ENCODE measurements at regions not wholly inside any gene's neighbourhood (a gene's known extent, or its start where the extent isn't known, plus 50 kb on each side); places are given as distances from the start of the nearest gene placed in this dataset.
A peak's percentile ranks its signal among the peaks of the same experiment; 100 is the strongest.
"Not testable (repeated sequence)": the region's sequence is repeated elsewhere in the genome, so short reads cannot be mapped to it uniquely, and the experiment has no call there.

DNA sequence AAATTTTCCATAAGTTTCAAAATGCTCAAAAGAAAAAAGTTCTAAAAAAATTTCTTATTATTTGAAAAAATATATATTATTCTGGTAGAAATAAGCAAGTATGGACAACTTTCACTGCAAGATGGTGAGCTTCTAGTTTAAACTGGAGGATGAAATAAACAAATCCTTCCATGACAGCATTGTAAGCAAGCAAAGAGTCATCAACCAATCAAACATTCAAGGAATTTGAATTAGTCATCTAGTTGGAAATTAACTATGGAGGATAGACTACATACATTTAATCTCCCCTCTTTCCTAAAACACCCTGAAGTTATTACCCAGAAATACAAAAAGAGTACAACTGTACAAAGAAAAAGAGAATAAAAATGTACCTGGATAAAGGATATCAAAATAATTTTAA, 51.0 kb upstream of the IRX5 start:
- H3K36me3 Mint-ChIP-seq (ENCODE audit: low read depth) = no peaks in the 10 kb centered on the region
- peaks cover 3% of the 10 kb centered on the region for H3K9me3 Mint-ChIP-seq (ENCODE audit: low read depth)
- no peak overlapping the region for H3K4me3 Mint-ChIP-seq
- no peak for ATAC-seq
- H3K27ac Mint-ChIP-seq = no peak overlapping the region
- H3K4me1 Mint-ChIP-seq = no peaks in the 10 kb centered on the region
- CTCF ChIA-PET = interaction anchor here (0.6 kb wide), 1 partner anchor 1681 kb away, joined by 3 read pairs; no protein-coding TSS in a partner anchor
- POLR2A ChIA-PET = no interaction called here
- intact Hi-C loops (cut with DNase I, micrococcal nuclease) = no loop called here
- H3K27me3 Mint-ChIP-seq = peaks cover 18% of the 10 kb centered on the region
- DNase-seq = no peak

DNA sequence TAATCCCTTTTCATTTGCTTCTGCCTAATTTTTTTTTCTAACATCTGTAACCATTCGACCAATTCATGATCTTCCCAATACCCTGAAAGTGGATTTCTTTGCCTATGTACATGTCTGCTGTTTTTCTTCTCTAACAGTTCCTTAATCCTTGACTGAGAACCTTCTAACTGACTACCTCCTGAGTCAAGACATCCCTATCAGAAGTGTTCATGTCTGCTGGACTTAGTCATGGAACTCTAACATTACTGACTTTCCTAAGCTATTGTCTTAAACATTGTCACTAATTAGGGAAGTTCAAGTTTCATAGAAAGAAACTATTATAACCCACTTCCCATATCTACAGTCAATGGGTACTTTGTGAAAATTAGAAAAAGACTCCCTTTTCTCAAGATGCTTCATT, 52.4 kb upstream of the IRX5 start:
- POLR2A ChIA-PET = no interaction called here

DNA sequence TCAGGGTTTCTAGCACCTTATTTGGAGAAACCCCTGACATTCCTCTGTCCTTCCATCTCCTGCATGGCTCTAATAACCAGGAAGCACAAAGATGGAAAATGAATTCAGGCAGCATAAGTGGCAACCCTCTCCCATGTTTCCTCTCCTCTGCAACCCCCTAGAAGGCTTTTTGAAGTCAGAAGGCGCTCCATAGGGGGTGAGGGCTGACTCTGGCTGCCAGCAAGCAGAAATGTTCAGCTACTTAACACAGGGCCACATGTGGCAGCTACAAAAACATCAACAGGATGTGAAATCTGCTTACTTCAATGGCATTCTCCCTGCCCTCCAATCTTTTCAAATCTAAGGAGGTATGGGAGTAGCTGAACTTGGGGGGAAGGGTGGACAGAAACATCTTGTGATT, 55.2 kb upstream of the IRX5 start:
- H3K27ac Mint-ChIP-seq = no peak overlapping the region
- ATAC-seq = no peak

More for the DNA sequence above, 52.4 kb upstream of the IRX5 start:
- DNase-seq (no peak), ATAC-seq (no peak)
- no peak overlapping the region for H3K27ac Mint-ChIP-seq
- H3K4me3 Mint-ChIP-seq = no peak overlapping the region
- H3K9me3 Mint-ChIP-seq (ENCODE audit: low read depth) = no peaks in the 10 kb centered on the region
- no peaks in the 10 kb centered on the region for H3K36me3 Mint-ChIP-seq (ENCODE audit: low read depth)
- peaks cover 16% of the 10 kb centered on the region for H3K27me3 Mint-ChIP-seq
- intact Hi-C loops (cut with DNase I, micrococcal nuclease) = no loop called here
- CTCF ChIA-PET = interaction anchor here (0.6 kb wide), 1 partner anchor 79 kb away, joined by 3 read pairs; no protein-coding TSS in a partner anchor
- no peaks in the 10 kb centered on the region for H3K4me1 Mint-ChIP-seq

DNA sequence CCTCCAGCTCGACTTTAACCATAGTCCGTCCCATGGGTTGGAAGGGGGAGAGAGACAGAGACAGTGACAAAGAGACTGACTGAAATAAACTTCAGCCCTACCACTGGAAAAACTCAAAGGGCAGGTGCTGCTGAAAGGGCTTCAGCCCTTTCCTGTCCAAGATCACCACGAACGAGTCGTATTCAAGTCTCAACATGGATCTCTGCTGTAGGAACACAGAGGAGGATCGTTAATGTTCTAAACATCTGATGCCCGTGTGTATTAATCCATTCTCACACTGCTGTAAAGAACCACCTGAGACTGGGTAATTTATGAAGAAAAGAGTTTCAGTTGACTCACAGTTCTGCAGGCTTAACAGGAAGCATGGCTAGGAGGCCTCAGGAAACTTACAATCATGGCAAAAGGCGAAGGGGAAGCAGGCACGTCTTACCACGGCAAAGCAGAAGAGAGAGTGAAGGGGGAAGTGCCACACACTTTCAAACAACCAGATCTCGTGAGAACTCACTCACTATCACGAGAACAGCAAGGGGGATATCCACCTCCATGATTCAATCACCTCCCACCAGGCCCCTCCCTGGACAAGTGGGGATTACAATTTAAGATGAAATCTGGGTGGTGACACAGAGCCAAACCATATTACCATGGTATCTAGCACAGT, 56.8 kb upstream of the IRX5 start:
- POLR2A ChIA-PET; H3K27ac Mint-ChIP-seq; H3K36me3 Mint-ChIP-seq (ENCODE audit: low read depth); intact Hi-C loops (cut with DNase I, micrococcal nuclease); H3K9me3 Mint-ChIP-seq (ENCODE audit: low read depth); H3K4me3 Mint-ChIP-seq; DNase-seq; CTCF ChIA-PET; ATAC-seq; H3K4me1 Mint-ChIP-seq: not testable (repeated sequence)
- H3K27me3 Mint-ChIP-seq = peaks cover 11% of the 10 kb centered on the region

More for the DNA sequence above, 55.2 kb upstream of the IRX5 start:
- CTCF ChIA-PET = no interaction called here
- Mint-ChIP-seq H3K9me3 (ENCODE audit: low read depth) (peaks cover 2% of the 10 kb centered on the region), H3K4me3 (no peak overlapping the region), H3K4me1 (no peaks in the 10 kb centered on the region), H3K36me3 (ENCODE audit: low read depth) (no peaks in the 10 kb centered on the region), H3K27me3 (peaks cover 13% of the 10 kb centered on the region)
- intact Hi-C loops (cut with DNase I, micrococcal nuclease) = no loop called here
- POLR2A ChIA-PET = no interaction called here
- DNase-seq = no peak

DNA sequence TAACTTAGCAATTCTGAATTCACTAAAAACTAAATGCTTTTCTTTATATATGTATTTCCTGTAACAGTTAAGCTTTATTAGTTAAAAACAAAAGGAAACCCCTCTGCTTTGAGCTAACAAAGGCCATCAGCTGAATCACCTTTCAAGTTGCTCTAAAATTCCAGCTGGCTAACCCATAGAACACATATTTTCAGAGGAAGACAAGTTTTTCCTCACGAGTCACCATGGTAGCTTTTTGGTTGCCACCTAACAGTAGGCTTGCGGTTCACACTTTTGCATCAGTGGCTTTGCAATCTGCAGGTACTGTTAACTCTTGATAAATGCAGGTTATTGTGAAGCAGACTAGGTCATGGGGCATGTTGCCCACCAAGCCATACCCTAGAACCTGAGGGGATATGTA, 57.6 kb upstream of the IRX5 start:
- no peak for ATAC-seq
- H3K27me3 Mint-ChIP-seq = peaks cover 9% of the 10 kb centered on the region

DNA sequence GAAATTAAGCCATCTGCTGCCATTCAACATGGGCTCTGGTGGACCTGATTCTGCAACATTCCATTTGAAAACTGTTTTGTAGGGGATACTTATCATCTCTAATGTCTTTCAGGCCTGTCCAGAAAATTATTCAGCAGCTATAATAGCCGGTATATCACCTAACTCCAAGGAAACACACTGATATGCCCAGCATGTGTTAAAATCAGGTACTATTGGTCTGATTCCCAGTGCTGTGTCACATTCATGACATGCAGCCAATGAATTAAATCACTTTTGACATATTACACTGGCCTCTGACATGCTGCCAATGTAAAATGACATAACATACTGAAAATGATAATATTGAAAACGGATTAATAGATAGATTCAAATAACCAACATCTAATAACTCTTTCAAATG, 60.5 kb upstream of the IRX5 start:
- ATAC-seq = no peak
- POLR2A ChIA-PET = no interaction called here
- no peak overlapping the region for H3K4me3 Mint-ChIP-seq
- H3K9me3 Mint-ChIP-seq (ENCODE audit: low read depth) = peaks cover 7% of the 10 kb centered on the region
- no peaks in the 10 kb centered on the region for H3K36me3 Mint-ChIP-seq (ENCODE audit: low read depth)
- H3K27ac Mint-ChIP-seq = no peak overlapping the region
- peaks cover 3% of the 10 kb centered on the region for H3K27me3 Mint-ChIP-seq
- intact Hi-C loops (cut with DNase I, micrococcal nuclease) = no loop called here
- CTCF ChIA-PET = no interaction called here
- no peaks in the 10 kb centered on the region for H3K4me1 Mint-ChIP-seq
- no peak for DNase-seq

More for the DNA sequence above, 57.6 kb upstream of the IRX5 start:
- Mint-ChIP-seq H3K4me1 (no peaks in the 10 kb centered on the region), H3K36me3 (ENCODE audit: low read depth) (no peaks in the 10 kb centered on the region), H3K27ac (no peak overlapping the region), H3K9me3 (ENCODE audit: low read depth) (peaks cover 2% of the 10 kb centered on the region), H3K4me3 (no peak overlapping the region)
- ChIA-PET POLR2A (no interaction called here), CTCF (interaction anchor here (0.7 kb wide), 1 partner anchor 1016 kb away, joined by 3 read pairs; no protein-coding TSS in a partner anchor)
- DNase-seq = no peak
- intact Hi-C loops (cut with DNase I, micrococcal nuclease) = no loop called here

DNA sequence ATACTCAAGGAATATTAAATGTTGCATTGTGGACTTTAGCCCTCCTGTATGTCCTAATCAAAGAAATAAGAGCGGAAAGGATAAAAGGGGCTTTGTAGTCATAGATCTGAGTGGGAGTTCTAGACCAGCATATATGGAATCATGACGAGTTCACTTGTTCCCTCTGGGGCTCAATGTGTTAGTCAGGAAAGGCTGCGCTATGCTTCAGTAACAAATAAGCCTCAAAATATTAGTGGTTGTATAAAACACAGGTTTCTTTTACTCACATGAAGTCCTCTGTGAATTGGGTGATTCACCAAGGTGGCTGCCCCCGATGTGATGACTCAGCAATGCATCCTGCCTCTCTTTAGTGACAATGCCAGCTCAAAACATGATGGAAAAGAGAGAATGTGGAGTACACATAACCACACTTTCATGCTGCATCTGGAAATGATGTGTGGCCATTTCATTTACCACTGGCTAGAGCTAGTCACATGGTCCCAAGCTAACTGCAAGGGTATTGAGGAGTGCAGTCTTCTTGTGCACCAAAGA, 63.3 kb upstream of the IRX5 start:
- CTCF ChIA-PET = no interaction called here
- POLR2A ChIA-PET = no interaction called here
- peak; percentile 40 for DNase-seq

DNA sequence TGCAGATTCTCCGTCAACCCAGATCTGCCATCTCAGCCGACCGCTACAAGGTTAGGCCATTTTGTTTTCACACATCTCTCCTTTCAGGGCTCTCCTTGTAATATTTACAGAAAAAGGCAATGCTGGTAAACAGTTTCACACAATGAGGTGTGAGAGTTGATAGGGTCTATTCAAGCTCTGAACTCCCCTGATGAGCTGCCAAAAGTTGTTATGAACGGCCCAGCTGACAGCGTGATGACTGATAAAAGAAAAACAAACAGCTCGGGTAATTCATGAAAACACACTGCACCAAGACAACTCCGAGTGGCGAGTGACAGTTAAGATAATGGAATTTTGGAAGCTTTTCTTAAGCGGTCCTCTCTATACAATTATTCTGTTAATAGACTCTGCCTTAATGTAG, 68.1 kb upstream of the IRX5 start:
- Mint-ChIP-seq H3K36me3 (ENCODE audit: low read depth) (no peaks in the 10 kb centered on the region), H3K27me3 (peaks cover 8% of the 10 kb centered on the region), H3K4me1 (no peaks in the 10 kb centered on the region), H3K27ac (no peak overlapping the region), H3K9me3 (ENCODE audit: low read depth) (peaks cover 5% of the 10 kb centered on the region), H3K4me3 (no peak overlapping the region)
- intact Hi-C loops (cut with DNase I, micrococcal nuclease) = no loop called here
- DNase-seq (no peak), ATAC-seq (no peak)
- ChIA-PET CTCF (no interaction called here), POLR2A (no interaction called here)

More for the DNA sequence above, 63.3 kb upstream of the IRX5 start:
- peak; percentile 57 for ATAC-seq
- Mint-ChIP-seq H3K9me3 (ENCODE audit: low read depth) (peaks cover 7% of the 10 kb centered on the region), H3K27ac (no peak overlapping the region), H3K36me3 (ENCODE audit: low read depth) (no peaks in the 10 kb centered on the region), H3K4me3 (no peak overlapping the region), H3K27me3 (peaks cover 3% of the 10 kb centered on the region), H3K4me1 (no peaks in the 10 kb centered on the region)
- intact Hi-C loops (cut with DNase I, micrococcal nuclease) = no loop called here

DNA sequence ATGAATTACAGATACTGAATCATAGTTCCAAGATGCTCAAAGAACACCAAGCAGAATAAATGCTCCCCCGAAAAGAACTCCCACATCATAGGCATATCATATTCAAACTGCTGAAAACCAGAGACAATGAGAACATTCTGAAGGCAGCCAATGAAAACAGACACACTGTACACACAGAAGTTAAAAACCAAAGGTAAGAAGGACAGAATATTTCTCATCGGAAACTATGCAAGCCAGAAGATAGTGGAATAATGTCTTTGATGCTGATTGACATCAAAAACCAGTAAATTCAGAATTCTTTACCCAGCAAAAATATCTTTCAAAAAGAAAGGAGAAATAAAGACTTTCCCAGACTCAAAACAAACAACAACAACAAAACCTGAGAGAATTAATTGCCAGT, 73.8 kb upstream of the IRX5 start:
- CTCF ChIA-PET = no interaction called here
- Mint-ChIP-seq H3K36me3 (ENCODE audit: low read depth) (no peaks in the 10 kb centered on the region), H3K4me3 (no peak overlapping the region), H3K27ac (no peak overlapping the region), H3K4me1 (no peaks in the 10 kb centered on the region), H3K27me3 (peaks cover 4% of the 10 kb centered on the region), H3K9me3 (ENCODE audit: low read depth) (peaks cover 9% of the 10 kb centered on the region)
- no peak for DNase-seq
- POLR2A ChIA-PET = no interaction called here
- intact Hi-C loops (cut with DNase I, micrococcal nuclease) = no loop called here
- no peak for ATAC-seq

DNA sequence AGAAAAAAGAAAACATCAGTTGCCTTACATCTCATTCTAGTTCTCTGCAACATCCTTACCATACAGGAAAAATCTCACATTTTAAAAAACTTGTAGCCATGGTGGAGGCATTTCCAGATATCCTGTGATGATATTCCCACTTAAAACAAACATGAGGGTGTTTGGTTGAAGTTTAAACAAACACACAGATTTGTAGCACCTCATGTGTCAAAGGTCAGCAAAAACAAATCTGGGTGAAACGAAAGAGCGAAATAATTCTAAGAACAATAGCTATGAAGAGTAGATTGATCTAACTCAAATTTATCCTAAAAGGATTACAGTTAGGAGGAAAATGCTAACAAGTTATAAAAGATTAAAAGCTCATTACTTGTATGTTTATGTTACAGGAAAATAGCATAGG, 83.1 kb upstream of the IRX5 start:
- ChIA-PET POLR2A (no interaction called here), CTCF (no interaction called here)
- no peak for DNase-seq
- no peak overlapping the region for H3K4me3 Mint-ChIP-seq
- H3K4me1 Mint-ChIP-seq = no peaks in the 10 kb centered on the region
- intact Hi-C loops (cut with DNase I, micrococcal nuclease) = no loop called here
- H3K27me3 Mint-ChIP-seq = peaks cover 3% of the 10 kb centered on the region
- ATAC-seq = no peak
- H3K36me3 Mint-ChIP-seq (ENCODE audit: low read depth) = no peaks in the 10 kb centered on the region
- peaks cover 7% of the 10 kb centered on the region for H3K9me3 Mint-ChIP-seq (ENCODE audit: low read depth)
- H3K27ac Mint-ChIP-seq = no peak overlapping the region

DNA sequence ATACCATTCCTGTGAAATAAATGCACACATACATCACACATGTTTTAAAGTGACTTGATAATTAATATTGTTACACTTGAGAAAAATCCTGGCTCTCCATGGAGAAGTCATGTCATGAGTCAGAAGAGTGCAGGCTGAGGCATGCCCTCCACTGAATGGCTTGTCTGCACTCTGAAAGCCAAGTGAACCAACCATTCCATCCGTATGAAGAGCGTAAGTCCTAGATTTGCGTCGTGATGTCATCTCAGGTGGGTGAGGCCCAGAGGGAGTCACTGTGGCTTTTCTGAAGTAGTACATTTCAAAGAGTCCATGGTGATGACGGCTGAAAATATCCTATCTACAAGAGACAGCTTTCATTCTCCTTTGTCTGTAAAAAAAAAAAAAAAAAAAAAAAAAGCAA, 83.5 kb upstream of the IRX5 start:
- Mint-ChIP-seq H3K27me3 (peaks cover 3% of the 10 kb centered on the region), H3K36me3 (ENCODE audit: low read depth) (no peaks in the 10 kb centered on the region), H3K27ac (no peak overlapping the region), H3K4me1 (no peaks in the 10 kb centered on the region), H3K4me3 (no peak overlapping the region), H3K9me3 (ENCODE audit: low read depth) (peaks cover 7% of the 10 kb centered on the region)
- intact Hi-C loops (cut with DNase I, micrococcal nuclease) = no loop called here
- DNase-seq (no peak), ATAC-seq (no peak)
- ChIA-PET CTCF (no interaction called here), POLR2A (no interaction called here)

DNA sequence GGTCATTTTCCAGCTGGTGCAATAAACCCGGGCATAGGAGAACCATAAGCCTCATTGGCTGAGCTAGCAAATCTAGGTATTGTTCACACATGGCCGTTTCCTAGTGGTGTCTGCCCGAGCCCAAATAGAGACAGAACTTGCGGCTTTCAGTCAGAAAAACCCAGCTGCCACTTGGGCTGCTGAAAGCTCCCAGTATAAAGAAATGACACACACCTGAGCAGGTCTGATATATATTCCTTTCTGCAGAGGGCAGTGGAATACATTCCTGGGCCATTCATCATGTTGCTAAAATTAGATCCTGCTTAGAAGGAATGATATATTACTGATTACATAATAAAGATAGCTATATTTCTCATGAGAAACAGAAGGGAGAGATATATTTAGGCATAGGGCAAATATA, 83.9 kb upstream of the IRX5 start:
- Mint-ChIP-seq H3K4me1 (no peaks in the 10 kb centered on the region), H3K27me3 (peaks cover 3% of the 10 kb centered on the region), H3K4me3 (no peak overlapping the region), H3K27ac (no peak overlapping the region), H3K9me3 (ENCODE audit: low read depth) (peaks cover 7% of the 10 kb centered on the region), H3K36me3 (ENCODE audit: low read depth) (no peaks in the 10 kb centered on the region)
- ChIA-PET POLR2A (no interaction called here), CTCF (no interaction called here)
- intact Hi-C loops (cut with DNase I, micrococcal nuclease) = no loop called here
- DNase-seq (no peak), ATAC-seq (no peak)

DNA sequence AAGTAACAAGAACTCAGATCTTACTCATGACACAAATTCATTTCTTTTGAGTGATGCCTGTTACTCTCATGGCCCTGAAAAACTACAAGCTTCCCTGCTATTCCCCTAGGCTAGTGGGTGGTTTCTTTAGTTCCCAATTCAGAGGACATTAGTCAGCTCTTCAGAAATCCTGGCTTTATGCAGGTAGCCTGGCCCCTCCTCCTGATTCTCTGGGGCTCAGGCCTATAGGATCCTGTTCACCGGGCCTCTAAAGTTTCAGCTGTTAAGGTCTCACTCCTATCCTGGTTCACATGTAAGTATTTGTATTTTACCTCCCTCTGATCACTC, 87.3 kb upstream of the IRX5 start:
- Mint-ChIP-seq H3K36me3 (ENCODE audit: low read depth) (no peaks in the 10 kb centered on the region), H3K27me3 (peaks cover 4% of the 10 kb centered on the region), H3K4me1 (no peaks in the 10 kb centered on the region), H3K9me3 (ENCODE audit: low read depth) (peaks cover 7% of the 10 kb centered on the region), H3K27ac (no peak overlapping the region), H3K4me3 (no peak overlapping the region)
- POLR2A ChIA-PET = no interaction called here
- ATAC-seq (no peak), DNase-seq (no peak)
- intact Hi-C loops (cut with DNase I, micrococcal nuclease) = no loop called here
- CTCF ChIA-PET = no interaction called here
